Heart left ventricle (tissue), 13 donors: ENCODE measurements at regions not wholly inside any gene's neighbourhood (a gene's known extent, or its start where the extent isn't known, plus 50 kb on each side); places are given as distances from the start of the nearest gene placed in this dataset.

Experiments
- CTCF ChIP-seq, 12 donors: fragments of 200-600 bp; sonication (generic) in 4 of 12; IDR thresholded peaks; one replicate each; pipeline versions ENCODE4 v1.5.0 to v1.8.0; 2018 to 2022; ENCODE audit warnings: antibody characterized with exemption in 12 of 12, mild to moderate bottlenecking in 5 of 12
- POLR2A ChIP-seq, 2 donors: fragments of 450-650 bp; IDR thresholded peaks; one replicate each; pipeline ENCODE4 v1.6.1; 2017; ENCODE audit warnings: antibody characterized with exemption in 2 of 2, mild to moderate bottlenecking in 2 of 2, moderate library complexity in 2 of 2
- donor health status: ischemic (EF 13 %, LVEDD 7.1; RV severe dilation, severe dysfunction).
- donor health status: DM: no; HTN: yes; CAD: no.
- donor health status: DM: no; HTN: no; CAD: no.
- donor health status: ischemic (EF 25% LVEDD 6.9; RV normal size, moderate dysfunction).
- donor health status: ischemic (EF 25% LVEDD 5.7; RV mildly dilated, moderate dysfunction).
- donor health status: ischemic (EF 35%, LVEDD 5.7; RV mildly dilated, moderate dysfunction).
- donor health status: nonischemic (EF 11% LVEDD 7.7; RV severe dilation, severe dysfunction).
- donor health status: DM: yes; HTN: yes; CAD: no.
- donor health status: PGD.
- donor health status: ischemic (EF 29% LVEDD 5.4; RV normal size, mild dysfunction).
- donor health status: nonischemic (EF 23%, LVEDD 6.1; RV moderate dilation, normal function).

- TF ChIP-seq CTCF (IDR thresholded peaks at IDR 0.05) = peak; percentile 30 to 68 (median 56)
- no peak for TF ChIP-seq POLR2A (IDR thresholded peaks at IDR 0.05)
Measured at GRCh38 chr2:163182764-163183354, 344.3 kb upstream of the KCNH7 start.
